ENCODE measurements at regions not wholly inside any gene's neighbourhood (a gene's known extent, or its start where the extent isn't known, plus 50 kb on each side); places are given as distances from the start of the nearest gene placed in this dataset.

GRCh38 chr9:26523577-26523976 is 369.0 kb downstream of the CAAP1 start:
- TF ChIP-seq TCF12 (IDR thresholded peaks at IDR 0.05), result no peak
- no peak for TF ChIP-seq USF1 (IDR thresholded peaks at IDR 0.05; ENCODE audit: borderline replicate concordance, low read depth)
- TF ChIP-seq CTCF (IDR thresholded peaks at IDR 0.05), result no peak
- TF ChIP-seq JUND (IDR thresholded peaks at IDR 0.05), result no peak
- TF ChIP-seq YY1 (IDR thresholded peaks at IDR 0.05; ENCODE audit: low read depth), result no peak
- TF ChIP-seq USF2 (IDR thresholded peaks at IDR 0.05; ENCODE audit: borderline replicate concordance, low read depth, low read length), result no peak
- TF ChIP-seq REST (IDR thresholded peaks at IDR 0.05; ENCODE audit: low read depth, low read length), result no peak
- no peak for TF ChIP-seq TEAD4 (IDR thresholded peaks at IDR 0.05; ENCODE audit: borderline replicate concordance, insufficient read depth)
- no peak for TF ChIP-seq SMC3 (IDR thresholded peaks at IDR 0.05; ENCODE audit: low read depth, low read length)
- no peak for TF ChIP-seq FOXM1 (IDR thresholded peaks at IDR 0.05; ENCODE audit: low read depth)
- no peak for TF ChIP-seq RCOR1 (IDR thresholded peaks at IDR 0.05; ENCODE audit: low read length)
- no peak for TF ChIP-seq ZBTB33 (IDR thresholded peaks at IDR 0.05; ENCODE audit: borderline replicate concordance, low read depth)
- TF ChIP-seq EZH2phosphoT487 (IDR thresholded peaks at IDR 0.05; ENCODE audit: borderline replicate concordance, low read depth), result no peak

Measured in SK-N-SH (cell line).